CD14-positive monocyte (primary cell): ENCODE measurements at regions not wholly inside any gene's neighbourhood (a gene's known extent, or its start where the extent isn't known, plus 50 kb on each side); places are given as distances from the start of the nearest gene placed in this dataset.
"Not testable (repeated sequence)": the region's sequence is repeated elsewhere in the genome, so short reads cannot be mapped to it uniquely, and the experiment has no call there.

Experiments
- DNase-seq, 3 donors: peaks; one replicate each; pipeline ENCODE4 v3.0.0-alpha.2; 2011 to 2022
- H2AFZ ChIP-seq: 2 replicates; pipeline ENCODE4 v1.6.0; 2012; ENCODE audit warnings: mild to moderate bottlenecking, low read depth, low read length, inconsistent platforms; ENCODE audit not compliant: insufficient read depth, poor library complexity, severe bottlenecking
- H3K27ac ChIP-seq, 2 donors: 1 replicate in 1 of 2; 2 replicates in 1 of 2; pipeline ENCODE4 v1.5.1; 2012 to 2013; ENCODE audit warnings: low read length in 2 of 2, control low read depth in 1 of 2, inconsistent platforms in 1 of 2, low read depth in 1 of 2, mild to moderate bottlenecking in 1 of 2
- H3K27me3 ChIP-seq, 2 donors: one replicate each; pipeline versions ENCODE4 v1.6.0 to v1.6.1; 2011 to 2013; ENCODE audit warnings: low read length in 2 of 2; ENCODE audit not compliant: control insufficient read depth in 2 of 2, insufficient read depth in 2 of 2
- H3K36me3 ChIP-seq, 2 donors: replicated peaks in 1 of 2; 1 replicate in 1 of 2; 2 replicates in 1 of 2; pipeline versions ENCODE4 v1.5.1 to v1.6.1; 2012 to 2013; ENCODE audit warnings: low read length in 2 of 2, control low read depth in 1 of 2, inconsistent platforms in 1 of 2, mild to moderate bottlenecking in 1 of 2; ENCODE audit not compliant: insufficient read depth in 2 of 2, control insufficient read depth in 1 of 2
- H3K4me1 ChIP-seq, 2 donors: 1 replicate in 1 of 2; 2 replicates in 1 of 2; pipeline versions ENCODE4 v1.5.1 to v1.6.1; 2012 to 2013; ENCODE audit warnings: low read length in 2 of 2, control low read depth in 1 of 2, inconsistent platforms in 1 of 2, mild to moderate bottlenecking in 1 of 2, moderate library complexity in 1 of 2; ENCODE audit not compliant: insufficient read depth in 2 of 2, control insufficient read depth in 1 of 2
- H3K4me2 ChIP-seq: replicated peaks from 2 replicates; pipeline ENCODE3; 2012; ENCODE audit warnings: low read length, moderate library complexity, mild to moderate bottlenecking; ENCODE audit not compliant: poor library complexity, severe bottlenecking; ENCODE audit errors: extremely low read depth
- H3K4me3 ChIP-seq, 3 experiments: fragments of 200-600 bp in 1 of 3; sonication (generic) in 1 of 3; replicated peaks in 1 of 3; 1 replicate in 2 of 3; 2 replicates in 1 of 3; pipeline ENCODE4 v1.5.1; 2011 to 2013; ENCODE audit warnings: low read length in 3 of 3, mild to moderate bottlenecking in 3 of 3, control low read depth in 2 of 3, low read depth in 2 of 3, inconsistent platforms in 1 of 3, moderate library complexity in 1 of 3
- H3K79me2 ChIP-seq: 2 replicates; pipeline ENCODE4 v1.6.0; 2012; ENCODE audit warnings: mild to moderate bottlenecking, control low read depth, inconsistent platforms, low read length, moderate library complexity; ENCODE audit not compliant: insufficient read depth
- H3K9ac ChIP-seq: 2 replicates; pipeline ENCODE4 v1.6.0; 2017; ENCODE audit warnings: low read length, mild to moderate bottlenecking; ENCODE audit not compliant: insufficient read depth, poor library complexity, severe bottlenecking
- H3K9me3 ChIP-seq, 2 donors: replicated peaks in 1 of 2; 1 replicate in 1 of 2; 2 replicates in 1 of 2; pipeline versions ENCODE4 v1.5.1 to v1.6.1; 2012 to 2013; ENCODE audit warnings: low read length in 2 of 2, control low read depth in 1 of 2; ENCODE audit not compliant: control insufficient read depth in 1 of 2, insufficient read depth in 1 of 2
- H4K20me1 ChIP-seq: 2 replicates; pipeline ENCODE4 v1.6.0; 2012; ENCODE audit warnings: mild to moderate bottlenecking, low read length, control low read depth, moderate library complexity; ENCODE audit not compliant: insufficient read depth
- H3K27ac Mint-ChIP-seq, 7 donors: one replicate each; pipeline ENCODE4 v1.8.0; 2020; ENCODE audit warnings: mild to moderate bottlenecking in 7 of 7, mixed read lengths in 7 of 7, moderate library complexity in 6 of 7, inconsistent platforms in 2 of 7
- H3K27me3 Mint-ChIP-seq, 3 donors: one replicate each; pipeline ENCODE4 v1.8.0; 2021 to 2022; ENCODE audit warnings: low read depth in 3 of 3, mild to moderate bottlenecking in 3 of 3, mixed read lengths in 3 of 3, moderate library complexity in 3 of 3, inconsistent platforms in 1 of 3
- H3K36me3 Mint-ChIP-seq, 2 donors: one replicate each; pipeline ENCODE4 v1.8.0; 2020; ENCODE audit warnings: mixed read lengths in 2 of 2, inconsistent platforms in 1 of 2, mild to moderate bottlenecking in 1 of 2
- H3K4me1 Mint-ChIP-seq: one replicate; pipeline ENCODE4 v1.8.0; 2020; ENCODE audit warnings: mild to moderate bottlenecking, mixed read lengths
- H3K4me3 Mint-ChIP-seq, 2 donors: one replicate each; pipeline ENCODE4 v1.8.0; 2020; ENCODE audit warnings: mild to moderate bottlenecking in 2 of 2, mixed read lengths in 2 of 2, moderate library complexity in 1 of 2
- H3K9me3 Mint-ChIP-seq, 7 donors: one replicate each; pipeline ENCODE4 v1.8.0; 2020 to 2022; ENCODE audit warnings: mixed read lengths in 7 of 7, mild to moderate bottlenecking in 6 of 7, moderate library complexity in 6 of 7, inconsistent platforms in 2 of 7
- CTCF ChIP-seq: fragments of 200-600 bp; IDR thresholded peaks from one replicate; pipeline ENCODE4 v1.8.0; 2022; ENCODE audit warnings: antibody characterized with exemption, mild to moderate bottlenecking
- WGBS: methylation state at CpG from one replicate; pipeline ENCODE4 v1.1.5; 2013; ENCODE audit warnings: missing lambda C conversion rate; ENCODE audit not compliant: insufficient coverage; 5-methylcytosine and 5-hydroxymethylcytosine counted together
- intact Hi-C, 2 donors: fragments of 100-400 bp; cut with micrococcal nuclease; formaldehyde crosslinking; loops; one replicate each; pipeline versions ENCODE4 v1.15.0 to v1.15.1; 2023

- Mint-ChIP-seq H3K9me3 (peaks cover 0 to 15% (median 5%) of the 10 kb centered on the region in 7 donors), H3K36me3 (no peaks in the 10 kb centered on the region), H3K4me1 (no peaks in the 10 kb centered on the region), H3K27ac (no peak overlapping the region), H3K4me3 (no peak overlapping the region), H3K27me3 (peaks cover 0 to 2% (median 0%) of the 10 kb centered on the region in 3 donors)
- Histone ChIP-seq H3K27ac (no peak overlapping the region), H4K20me1 (no peaks in the 10 kb centered on the region), H3K4me3 (no peak overlapping the region), H2AFZ (no peak overlapping the region), H3K79me2 (no peaks in the 10 kb centered on the region), H3K36me3 (no peaks in the 10 kb centered on the region), H3K9ac (no peak overlapping the region), H3K9me3 (peaks cover 5 to 7% of the 10 kb centered on the region in 2 donors), H3K4me1 (no peaks in the 10 kb centered on the region), H3K27me3 (no peaks in the 10 kb centered on the region), H3K4me2 (no peak overlapping the region)
- no peak for DNase-seq
- WGBS: 73% methylated on average over 4 of the region's 5 CpGs
- no peak for TF ChIP-seq CTCF
- intact Hi-C loops: no loop called here
Observed at GRCh38 chr13:86922936-86923335, 748.2 kb upstream of the SLITRK5 start.

GRCh38 chr13:86926916-86927315, 744.3 kb upstream of the SLITRK5 start:
- H3K36me3 Mint-ChIP-seq, H3K9ac ChIP-seq, H3K27me3 Mint-ChIP-seq, intact Hi-C loops, H3K27ac ChIP-seq, H3K79me2 ChIP-seq, H2AFZ ChIP-seq, H3K36me3 ChIP-seq, H3K4me1 Mint-ChIP-seq, H3K4me3 ChIP-seq, H3K27me3 ChIP-seq, H3K27ac Mint-ChIP-seq, H3K4me1 ChIP-seq, H3K9me3 ChIP-seq, H3K4me3 Mint-ChIP-seq, DNase-seq, H4K20me1 ChIP-seq, H3K4me2 ChIP-seq: not testable (repeated sequence)
- peaks cover 0 to 15% (median 5%) of the 10 kb centered on the region in 7 donors for H3K9me3 Mint-ChIP-seq
- WGBS: no CpG with 5 or more reads among the region's 3 CpGs
